Hypothalamus (tissue), 51 donors: ENCODE measurements at regions not wholly inside any gene's neighbourhood (a gene's known extent, or its start where the extent isn't known, plus 50 kb on each side); places are given as distances from the start of the nearest gene placed in this dataset.
"Not testable (repeated sequence)": the region's sequence is repeated elsewhere in the genome, so short reads cannot be mapped to it uniquely, and the experiment has no call there.

Source experiments
- DNase-seq, 51 donors: peaks; one replicate each; lab custom pipeline; 2025; lab: John Stamatoyannopoulos, UW

DNA sequence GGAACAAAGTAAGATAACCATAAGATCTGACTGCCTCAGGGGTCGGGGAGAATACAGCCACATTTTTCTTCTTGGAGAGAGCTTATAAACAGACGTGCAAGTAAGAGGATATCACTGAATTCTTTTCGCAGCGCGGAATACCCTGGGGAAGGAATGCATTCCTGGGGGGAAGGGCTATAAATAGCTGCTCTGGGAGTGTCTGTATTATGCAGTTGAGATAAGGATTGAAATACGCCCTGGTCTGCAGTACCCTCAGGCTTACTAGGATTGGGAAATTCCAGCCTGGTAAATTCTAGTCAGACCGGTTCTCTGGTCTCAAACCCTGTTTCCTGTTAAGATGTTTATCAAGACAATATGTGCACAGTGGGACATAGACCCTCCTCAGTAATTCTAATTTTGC lies 1491.7 kb upstream of the RAG2 start:
- no peak for DNase-seq

DNA sequence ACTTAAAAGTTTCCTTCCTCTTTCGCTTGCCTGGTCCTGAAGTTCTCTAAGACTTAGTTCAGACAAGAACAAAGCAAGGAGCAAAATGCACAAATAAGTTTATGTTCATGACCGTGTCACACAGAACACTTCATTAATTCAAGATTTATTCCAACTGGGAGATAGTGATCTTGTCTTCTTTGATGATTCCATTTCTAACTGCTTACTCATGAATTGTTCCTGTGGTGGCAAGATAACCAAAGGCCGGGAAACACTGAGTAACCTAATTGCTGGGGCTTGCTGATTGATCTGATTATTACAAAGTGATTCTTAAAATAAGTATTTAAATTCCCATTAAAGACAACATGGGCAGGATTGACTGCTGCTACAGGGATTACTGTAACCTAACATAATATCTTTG lies 1462.9 kb upstream of the RAG2 start:
- no peak for DNase-seq

DNA sequence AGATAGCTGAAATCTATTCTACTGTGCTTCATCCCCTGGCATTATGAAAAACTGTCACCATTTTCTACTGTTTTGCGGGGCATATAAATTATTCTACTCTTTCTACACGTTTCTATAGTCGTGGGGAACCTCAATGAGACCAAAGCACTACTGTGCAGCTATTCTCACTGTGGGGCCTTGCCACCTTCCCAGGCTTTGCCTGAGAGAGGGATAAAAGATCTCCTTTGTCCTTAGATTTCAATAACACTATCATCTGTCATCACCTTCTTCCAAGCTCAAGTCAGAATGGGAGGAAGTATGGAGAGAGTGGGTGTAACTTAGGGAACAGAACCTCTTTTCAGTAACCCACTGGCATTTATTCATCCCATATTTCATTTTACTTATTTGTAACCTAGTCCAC lies 1462.1 kb upstream of the RAG2 start:
- no peak for DNase-seq

DNA sequence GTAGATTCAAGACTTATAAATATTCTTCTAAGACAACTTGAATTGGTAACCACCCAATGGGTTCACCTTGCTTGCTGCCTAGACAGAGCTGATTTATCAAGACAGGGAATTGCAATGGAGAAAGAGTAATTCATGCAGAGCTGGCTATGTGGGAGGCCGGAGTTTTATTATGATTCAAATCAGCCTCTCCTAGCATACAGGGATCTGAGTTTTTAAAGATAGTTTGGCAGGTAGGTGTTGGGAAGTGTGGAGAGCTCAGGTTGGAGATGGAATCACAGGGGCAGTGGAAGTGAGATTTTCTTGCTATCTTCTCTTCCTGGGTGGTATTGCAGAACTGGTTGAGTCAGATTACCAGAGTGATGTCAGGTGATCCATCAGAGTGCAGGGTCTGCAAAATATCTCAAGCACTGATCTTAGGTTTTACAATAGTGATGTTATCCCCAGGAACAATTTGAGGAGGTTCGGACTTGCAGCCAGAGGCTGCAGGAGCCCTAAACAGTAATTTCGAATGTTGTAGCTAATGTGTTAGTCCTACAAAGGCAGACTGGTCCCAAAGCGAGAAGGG lies 1448.6 kb upstream of the RAG2 start:
- DNase-seq: no peak

DNA sequence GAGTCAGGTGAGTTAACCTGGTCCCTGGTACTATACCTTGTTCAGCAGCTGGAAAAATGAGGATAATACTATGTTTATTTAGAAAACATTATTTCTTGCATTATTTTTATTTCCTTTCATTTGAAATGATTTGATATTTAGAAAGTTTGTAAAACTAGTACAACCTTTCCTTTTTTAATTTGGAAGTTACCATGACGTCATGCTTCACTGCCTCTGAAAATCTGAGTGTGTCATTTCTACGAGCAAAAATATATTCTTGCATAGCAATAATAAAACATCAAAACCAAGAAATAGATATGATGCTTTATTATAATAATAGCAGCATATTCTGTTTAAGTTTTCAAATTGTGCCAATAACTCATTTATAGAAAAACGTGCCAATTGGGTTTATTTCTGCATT lies 1445.0 kb upstream of the RAG2 start:
- DNase-seq: no peak

DNA sequence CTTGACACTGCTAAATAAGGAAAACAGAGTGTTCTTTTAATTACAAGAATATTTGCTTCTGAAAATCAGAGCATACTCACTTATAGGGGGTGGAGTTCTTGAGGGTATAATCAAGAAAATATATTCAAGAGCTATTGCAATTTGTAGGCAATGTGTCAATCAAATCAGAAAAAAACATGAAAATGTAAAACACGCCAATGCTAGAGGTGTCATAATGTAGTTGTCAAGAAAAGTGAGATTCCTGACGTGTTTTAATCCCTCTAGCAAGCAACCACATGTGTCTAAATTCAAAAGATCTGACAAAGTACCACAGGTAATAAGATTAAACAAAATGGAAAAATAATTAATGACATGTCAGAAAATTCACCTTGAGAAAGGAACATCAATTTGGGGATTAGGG lies 1440.7 kb upstream of the RAG2 start:
- DNase-seq: no peak

DNA sequence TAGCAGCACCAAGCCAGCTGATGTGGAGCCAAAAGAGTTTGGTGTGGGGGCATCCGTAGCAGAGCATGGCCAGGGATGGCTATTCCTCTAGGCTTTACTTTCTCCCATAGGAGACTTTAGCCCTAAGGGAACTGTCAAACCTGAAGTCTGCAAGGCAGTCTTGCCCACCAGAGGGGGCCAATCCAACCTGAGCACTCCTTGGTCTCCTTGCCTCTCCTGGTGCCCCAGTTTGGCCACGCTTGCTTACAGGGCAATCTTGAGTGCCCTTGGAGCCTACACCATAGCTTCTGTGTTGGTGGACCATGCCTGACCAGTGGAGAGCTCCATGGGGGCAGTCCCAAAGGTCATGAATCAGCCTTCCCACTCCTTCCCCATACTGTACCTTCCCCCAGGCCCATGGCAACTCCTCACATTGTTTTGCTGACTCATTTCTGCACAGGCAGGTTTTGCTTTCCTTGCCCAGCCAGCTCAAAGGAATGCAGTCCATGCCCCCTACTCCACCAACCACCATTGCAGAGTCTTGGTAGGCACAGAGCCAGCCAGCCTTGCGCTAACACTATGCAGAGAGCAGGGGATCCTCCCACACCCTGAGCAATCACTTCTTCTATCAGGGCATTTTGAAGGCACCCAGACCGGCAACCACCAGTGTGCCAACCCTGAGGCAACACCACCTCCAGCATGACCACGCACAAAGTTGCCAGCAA lies 1421.2 kb upstream of the RAG2 start:
- DNase-seq: no peak

DNA sequence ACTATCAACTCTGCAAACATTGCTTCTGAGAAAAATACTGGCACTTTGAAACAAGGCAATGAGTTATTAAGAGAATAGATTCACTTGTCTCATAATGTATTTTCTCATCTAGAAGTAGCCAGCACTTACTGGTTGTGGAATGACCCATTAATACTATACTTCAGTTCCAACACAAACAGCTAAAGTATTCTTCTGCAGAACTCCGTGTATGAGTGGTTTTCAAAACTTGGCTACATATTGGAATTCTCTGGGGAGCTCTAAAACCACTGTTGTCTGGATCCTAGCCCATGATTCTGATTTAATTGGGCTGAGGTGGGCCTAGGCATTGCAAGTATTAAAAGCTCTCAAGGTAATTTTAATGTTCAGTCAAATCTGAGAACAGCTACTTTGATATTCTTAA lies 1416.4 kb upstream of the RAG2 start:
- no peak for DNase-seq

DNA sequence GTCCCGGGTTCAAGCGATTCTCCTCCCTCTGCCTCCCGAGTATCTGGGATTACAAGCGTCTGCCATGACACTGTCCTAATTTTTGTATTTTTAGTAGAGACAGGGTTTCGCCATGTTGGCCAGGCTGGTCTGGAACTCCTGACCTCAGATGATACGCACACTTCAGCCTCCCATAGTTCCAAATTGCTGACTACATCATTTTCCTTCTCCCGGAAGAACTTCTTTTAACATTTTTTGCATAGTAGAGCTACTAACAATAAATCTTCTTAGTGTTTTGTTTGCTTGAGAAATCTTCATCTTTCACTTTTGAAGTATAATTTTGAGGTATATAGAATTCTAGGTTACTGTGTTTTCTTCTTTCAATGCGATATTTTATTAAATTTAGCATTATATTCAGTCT lies 1415.1 kb upstream of the RAG2 start:
- no peak for DNase-seq

DNA sequence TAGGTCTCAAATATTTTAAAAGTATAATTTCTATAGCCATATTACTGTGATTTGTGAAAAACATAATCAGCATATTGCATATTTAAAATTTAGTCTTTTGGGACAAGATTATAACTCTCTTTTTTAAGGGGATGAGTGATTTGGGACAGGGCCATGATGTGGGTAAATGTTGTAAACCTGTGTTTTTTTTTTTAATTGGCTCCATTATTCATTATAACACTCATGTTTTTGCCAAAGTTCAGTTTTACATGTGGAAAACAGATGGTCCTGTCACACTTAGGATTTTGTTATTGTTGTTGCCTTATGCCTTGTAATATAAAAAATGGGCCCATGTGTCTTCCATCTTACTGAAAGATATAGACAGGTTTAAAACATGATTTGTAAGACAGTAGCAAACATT lies 1413.5 kb upstream of the RAG2 start:
- DNase-seq: no peak

DNA sequence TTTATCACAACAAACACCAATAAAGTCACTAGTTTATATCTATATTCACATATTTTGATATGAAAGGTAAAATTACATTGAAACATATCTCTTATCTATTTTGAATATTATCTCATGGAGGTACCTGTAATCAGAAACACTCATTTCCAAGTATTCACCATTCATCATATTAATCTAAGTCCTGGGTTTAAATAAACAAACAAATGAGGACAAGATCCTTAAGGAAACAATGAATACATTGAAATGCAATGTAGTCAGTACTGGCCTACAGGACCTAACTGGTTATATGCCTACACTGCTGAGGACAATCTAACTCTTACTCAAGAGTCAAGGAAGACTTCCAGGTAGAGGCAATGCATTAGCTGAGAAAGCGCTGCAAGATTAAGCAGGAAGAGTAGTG lies 1411.9 kb upstream of the RAG2 start:
- no peak for DNase-seq

DNA sequence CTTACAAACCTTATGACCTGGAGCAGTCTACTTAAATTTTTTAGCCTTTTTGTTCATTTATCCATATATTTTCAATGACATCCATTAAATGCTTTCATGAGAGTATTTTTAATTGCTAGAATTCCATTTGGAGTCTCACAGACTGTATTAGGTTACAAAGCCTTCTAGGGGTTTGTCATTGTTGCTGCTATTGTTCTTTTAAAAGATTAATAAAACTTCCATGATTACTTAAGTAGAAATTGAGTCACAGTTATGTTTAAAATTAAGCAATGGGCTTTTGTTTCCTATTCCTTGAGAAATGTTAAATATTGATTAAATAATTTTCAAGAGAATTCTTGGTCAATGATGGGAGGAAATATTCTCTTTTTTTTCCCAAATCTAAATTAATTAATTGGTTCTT lies 1408.4 kb upstream of the RAG2 start:
- no peak for DNase-seq

DNA sequence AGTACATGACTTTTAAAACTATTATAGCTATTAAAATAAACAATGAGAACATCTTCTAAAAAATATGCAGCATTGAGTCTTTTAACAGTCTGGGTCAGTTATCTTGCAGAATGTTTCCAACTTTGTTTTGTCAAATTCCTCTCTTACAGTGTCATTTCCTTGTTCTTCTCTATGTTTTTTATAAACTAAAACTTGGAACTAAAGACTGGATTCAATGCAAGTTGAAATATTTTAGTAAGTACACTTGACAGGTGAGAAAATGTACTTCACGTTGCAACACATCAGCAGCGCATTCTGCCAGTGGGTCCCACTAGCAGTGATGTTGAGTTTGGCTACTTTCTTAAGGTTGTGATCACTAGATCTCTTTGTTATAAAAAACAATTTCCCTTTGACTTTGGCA lies 1407.6 kb upstream of the RAG2 start:
- no peak for DNase-seq

DNA sequence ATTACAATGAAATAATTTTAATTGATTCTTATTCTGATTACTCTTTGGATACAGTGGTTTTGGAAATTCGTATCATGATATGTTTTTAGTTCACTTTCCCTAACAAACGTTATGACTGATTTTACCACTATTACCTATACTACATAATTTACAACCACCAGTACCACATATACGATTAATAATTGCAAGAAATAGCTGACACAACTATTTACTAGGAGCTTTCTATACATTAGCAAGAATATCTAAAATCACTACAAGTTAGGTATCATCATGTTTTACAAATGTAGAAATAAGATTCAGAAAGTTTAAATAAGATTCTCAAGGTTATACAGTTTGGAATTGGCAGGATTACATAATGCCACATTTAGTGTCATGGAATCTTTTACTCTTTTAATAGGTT lies 1401.1 kb upstream of the RAG2 start:
- DNase-seq: no peak

DNA sequence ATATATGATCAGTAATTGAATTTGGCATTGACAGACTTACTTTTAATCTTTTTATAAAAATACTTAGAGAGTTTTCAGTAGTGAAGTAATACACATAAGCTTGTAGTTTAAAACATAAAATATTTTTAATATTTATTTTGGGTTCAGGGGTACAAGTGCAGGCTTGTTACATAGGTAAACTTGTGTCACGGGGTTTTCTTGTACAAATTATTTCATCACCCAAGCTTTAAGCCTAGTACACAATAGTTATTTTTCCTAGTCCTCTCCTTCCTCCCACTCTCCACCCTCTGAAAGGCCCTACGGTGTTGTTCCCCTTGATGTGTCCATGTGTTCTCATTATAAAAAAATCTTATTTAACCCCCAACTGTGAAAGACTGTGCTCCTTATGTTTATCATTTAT lies 1397.8 kb upstream of the RAG2 start:
- DNase-seq: no peak

DNA sequence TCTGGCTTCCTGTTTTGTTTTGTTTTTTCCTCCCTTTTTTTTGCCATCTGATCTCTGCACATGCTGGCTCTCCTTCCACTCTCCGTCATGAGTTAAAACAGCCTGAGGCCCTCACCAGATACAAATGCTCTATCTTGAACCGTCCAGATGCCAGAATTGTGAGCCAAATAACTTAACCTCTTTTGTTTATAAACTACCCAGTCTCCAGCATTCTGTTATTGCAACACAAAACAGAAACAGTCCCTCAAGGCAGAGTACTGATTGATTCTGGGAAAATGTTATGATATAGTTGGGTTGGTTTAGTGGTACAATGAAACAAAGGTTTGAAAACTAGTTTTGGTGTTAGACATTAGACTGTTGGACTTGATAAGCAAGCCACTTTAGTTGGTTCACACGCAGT lies 1390.0 kb upstream of the RAG2 start:
- no peak for DNase-seq

DNA sequence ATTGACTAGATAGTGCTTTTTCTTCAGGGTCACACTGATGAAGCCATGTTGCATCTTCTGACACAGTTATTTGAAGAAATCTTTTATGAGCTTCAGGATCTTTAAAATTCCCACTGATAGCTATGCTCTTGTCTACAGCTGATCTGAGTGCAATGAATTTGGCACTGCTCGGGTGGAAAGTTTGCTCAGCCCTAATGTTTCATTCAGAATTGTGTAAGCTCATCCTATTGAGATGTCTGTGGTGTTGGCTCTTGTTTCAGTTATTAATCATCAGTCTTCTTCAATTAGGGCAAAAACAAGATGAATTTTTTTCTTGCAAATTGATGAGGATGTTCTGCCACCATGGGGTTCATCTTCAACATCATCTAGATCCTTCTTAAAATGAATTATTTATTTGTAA lies 1387.0 kb upstream of the RAG2 start:
- no peak for DNase-seq

DNA sequence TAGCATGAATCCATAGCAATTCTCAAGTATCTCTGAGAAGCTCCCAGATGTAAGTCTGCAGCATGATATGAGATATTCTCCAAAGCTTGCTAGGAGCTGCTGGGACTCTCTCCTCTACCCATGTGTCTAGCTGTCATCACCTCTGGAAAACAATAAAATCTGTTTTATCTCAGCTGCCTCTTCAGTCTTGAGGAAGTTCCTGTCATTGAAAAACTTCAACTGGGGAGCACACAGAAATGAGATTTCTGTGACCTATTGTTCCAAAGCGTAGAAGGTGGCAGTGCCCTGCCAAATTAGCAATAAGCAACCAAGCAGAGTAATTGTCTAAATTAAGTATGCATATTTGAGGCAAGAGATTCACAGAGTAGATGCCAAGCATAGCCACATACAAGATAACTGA lies 1380.6 kb upstream of the RAG2 start:
- no peak for DNase-seq

DNA sequence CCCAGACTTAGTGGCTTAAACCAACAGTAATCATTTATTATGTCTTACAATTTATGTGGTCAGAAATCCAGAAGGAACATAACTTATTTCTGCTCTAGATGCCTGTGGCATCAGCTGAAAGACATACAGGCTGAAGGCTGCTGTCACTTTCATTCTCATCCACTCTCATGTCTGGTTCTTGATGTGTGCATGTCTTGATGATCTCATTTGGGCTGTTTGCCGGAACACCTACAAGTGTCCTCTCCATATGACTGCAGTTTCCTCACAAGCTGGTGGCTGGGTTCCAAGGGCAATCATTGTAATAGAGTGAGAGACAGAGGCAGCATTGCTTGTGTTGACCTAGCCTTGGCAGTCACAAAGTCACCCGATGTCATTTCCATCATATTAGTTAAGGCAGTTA lies 1375.9 kb upstream of the RAG2 start:
- no peak for DNase-seq

DNA sequence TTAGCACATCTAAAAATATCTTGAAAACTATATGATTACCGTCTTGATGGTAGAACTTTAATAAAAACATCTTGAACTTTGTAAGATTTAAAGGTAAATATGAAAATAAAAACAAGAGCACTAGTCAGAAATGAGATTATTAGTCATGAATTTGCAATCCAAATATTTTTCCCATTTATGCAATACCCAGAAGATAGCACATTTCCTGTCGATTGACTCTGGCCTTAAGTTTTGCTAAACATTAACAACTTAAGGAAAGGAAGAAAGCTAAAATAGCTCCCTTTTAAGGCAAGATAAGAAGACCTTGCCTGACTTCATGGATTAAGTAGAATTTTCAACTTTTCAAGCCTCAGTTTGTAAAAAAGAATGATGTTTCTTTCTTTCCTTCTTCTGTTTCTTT lies 1374.7 kb upstream of the RAG2 start:
- no peak for DNase-seq

DNA sequence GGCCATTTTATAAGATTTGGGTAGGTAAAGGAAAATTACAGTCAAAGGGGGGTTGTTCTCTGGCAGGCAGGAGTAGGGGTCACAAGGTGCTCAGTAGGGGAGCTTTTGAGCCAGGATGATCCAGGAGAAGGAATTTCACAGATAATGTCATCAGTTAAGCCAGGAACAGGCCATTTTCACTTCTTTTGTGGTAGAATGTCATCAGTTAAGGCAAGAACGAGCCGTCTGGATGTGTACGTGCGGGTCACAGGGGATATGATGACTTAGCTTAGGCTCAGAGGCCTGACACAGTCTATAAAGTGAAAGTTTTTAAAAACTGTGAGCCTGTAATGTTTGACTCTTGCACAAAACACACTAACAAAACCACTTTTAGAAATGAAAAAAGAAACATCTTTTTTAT lies 1371.3 kb upstream of the RAG2 start:
- not testable (repeated sequence) for DNase-seq

DNA sequence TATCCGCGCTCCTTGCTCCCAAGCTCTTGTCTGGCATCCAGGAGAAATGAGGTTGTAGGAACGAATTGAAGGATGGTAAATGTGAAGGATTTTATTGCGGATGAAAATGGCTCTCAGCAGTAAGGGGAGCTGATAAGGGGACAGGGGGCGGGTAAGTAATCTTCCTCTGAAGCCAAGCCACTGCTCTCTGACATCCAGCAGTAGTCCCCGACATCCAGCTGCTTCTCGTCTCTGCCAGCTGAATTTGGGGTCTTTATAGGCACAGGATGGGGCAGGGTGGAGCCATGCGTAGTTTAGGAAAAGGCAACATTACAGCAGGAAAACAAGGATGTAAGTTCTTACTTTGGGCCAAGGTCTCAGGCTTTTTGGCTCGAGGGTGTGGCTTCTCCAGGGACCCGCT lies 1370.1 kb upstream of the RAG2 start:
- DNase-seq: no peak

DNA sequence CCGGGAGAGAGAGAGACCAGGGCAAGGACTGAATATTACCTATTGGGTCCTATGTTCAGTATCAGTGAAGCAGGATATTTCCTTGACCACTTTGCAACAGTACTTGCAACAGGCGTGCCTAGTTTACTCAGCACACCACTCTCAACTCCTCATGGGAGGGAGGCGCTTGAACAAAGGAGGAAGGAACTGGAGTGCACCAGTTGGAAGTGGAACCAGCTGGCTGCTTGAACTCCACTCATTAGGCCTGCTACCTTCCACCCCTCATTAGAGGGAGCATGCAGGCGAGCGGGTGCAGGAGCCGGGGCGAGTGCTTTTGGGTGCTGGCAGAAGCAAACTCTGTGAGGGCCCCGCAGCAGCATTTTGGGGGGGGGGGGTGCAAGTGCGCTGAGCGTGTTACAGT lies 1369.6 kb upstream of the RAG2 start:
- DNase-seq: no peak
